Ovary (tissue), 3 donors: ENCODE measurements at regions not wholly inside any gene's neighbourhood (a gene's known extent, or its start where the extent isn't known, plus 50 kb on each side); places are given as distances from the start of the nearest gene placed in this dataset.

Experiments
- CTCF ChIP-seq, 3 donors: fragments of 450-650 bp in 2 of 3; fragments of 200-600 bp in 1 of 3; IDR thresholded peaks; one replicate each; pipeline versions ENCODE4 v1.5.1 to v1.8.0; 2016 to 2022; ENCODE audit warnings: antibody characterized with exemption in 3 of 3, mild to moderate bottlenecking in 1 of 3
- EP300 ChIP-seq: sonication (generic); formaldehyde crosslinking; IDR thresholded peaks from one replicate; pipeline ENCODE4 v1.6.1; 2017; ENCODE audit warnings: antibody characterized with exemption
- POLR2A ChIP-seq: fragments of 450-650 bp; IDR thresholded peaks from one replicate; pipeline ENCODE4 v1.6.1; 2017; ENCODE audit warnings: antibody characterized with exemption, mild to moderate bottlenecking, moderate library complexity
- donor health status: DM: no; HTN: no; CAD: no.

- no peak for TF ChIP-seq CTCF (IDR thresholded peaks at IDR 0.05)
- TF ChIP-seq EP300 = no peak
- no peak for TF ChIP-seq POLR2A
Measured at GRCh38 chr2:160934991-160935390, 225.2 kb upstream of the TANK start.
